Left lung (tissue), 4 donors: ENCODE measurements at regions not wholly inside any gene's neighbourhood (a gene's known extent, or its start where the extent isn't known, plus 50 kb on each side); places are given as distances from the start of the nearest gene placed in this dataset.
"Not testable (repeated sequence)": the region's sequence is repeated elsewhere in the genome, so short reads cannot be mapped to it uniquely, and the experiment has no call there.

Experiments
- ATAC-seq: fragments of 200-7000 bp; cut with Tn5 transposase; one replicate; pipeline ENCODE4 v1.9.1; 2020; ENCODE audit warnings: moderate library complexity
- DNase-seq, 4 donors: peaks; one replicate each; pipeline ENCODE4 v3.0.0-alpha.2; 2013 to 2020
- H3K27ac ChIP-seq, 2 donors: fragments of 200-600 bp; sonication (generic) in 1 of 2; one replicate each; pipeline versions ENCODE4 v1.5.0 to v1.8.0; 2020 to 2021
- H3K27me3 ChIP-seq, 2 donors: fragments of 200-600 bp; sonication (generic) in 1 of 2; one replicate each; pipeline versions ENCODE4 v1.5.0 to v1.8.0; 2020 to 2021
- H3K36me3 ChIP-seq, 2 donors: fragments of 200-600 bp; sonication (generic) in 1 of 2; one replicate each; pipeline versions ENCODE4 v1.5.0 to v1.8.0; 2020 to 2021
- H3K4me1 ChIP-seq, 2 donors: fragments of 200-600 bp; one replicate each; pipeline ENCODE4 v1.8.0; 2021
- H3K4me3 ChIP-seq, 2 donors: fragments of 200-600 bp; sonication (generic) in 1 of 2; one replicate each; pipeline versions ENCODE4 v1.5.0 to v1.8.0; 2020 to 2021; ENCODE audit warnings: mild to moderate bottlenecking in 1 of 2
- H3K9me3 ChIP-seq, 2 donors: fragments of 200-600 bp; sonication (generic) in 1 of 2; one replicate each; pipeline versions ENCODE4 v1.5.0 to v1.8.0; 2020 to 2021
- intact Hi-C, 2 donors: fragments of 100-400 bp; cut with DNase I; formaldehyde crosslinking; loops; one replicate each; pipeline versions ENCODE4 v1.11.2 to v1.14.2; 2022
- TF ChIP-seq, protein P1 (sequence below), 2 donors: fragments of 200-600 bp; sonication (generic) in 1 of 2; IDR thresholded peaks; one replicate each; pipeline versions ENCODE4 v1.5.0 to v1.8.0; 2021; ENCODE audit warnings: antibody characterized with exemption in 2 of 2
- donor health status: DM: no; HTN: yes; CAD: no.
- donor health status: DM: no; HTN: no; CAD: no.

DNA sequence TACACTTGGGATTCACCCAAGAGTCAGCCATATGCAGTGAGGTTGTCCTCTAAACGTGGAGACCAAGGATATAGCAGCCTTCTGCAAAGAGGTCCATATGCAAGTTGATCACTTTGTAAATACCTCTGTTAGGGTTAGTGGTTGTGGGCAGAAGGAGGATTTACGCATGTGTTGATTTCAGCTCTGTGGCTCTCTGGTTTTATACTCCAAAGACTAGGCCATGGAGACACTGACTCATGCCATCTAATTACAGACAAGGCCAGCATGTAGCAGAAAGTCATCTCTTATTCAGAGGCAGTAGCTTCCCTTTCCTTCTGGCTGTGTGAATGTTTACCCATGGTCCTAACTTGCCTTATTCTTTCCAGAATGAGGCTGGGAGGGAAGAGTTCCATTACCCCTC, 140.9 kb upstream of the GOLGA6L4 start:
- H3K4me3 ChIP-seq, H3K4me1 ChIP-seq, H3K36me3 ChIP-seq, intact Hi-C loops, H3K27ac ChIP-seq, DNase-seq, H3K27me3 ChIP-seq, H3K9me3 ChIP-seq, ATAC-seq: not testable (repeated sequence)

DNA sequence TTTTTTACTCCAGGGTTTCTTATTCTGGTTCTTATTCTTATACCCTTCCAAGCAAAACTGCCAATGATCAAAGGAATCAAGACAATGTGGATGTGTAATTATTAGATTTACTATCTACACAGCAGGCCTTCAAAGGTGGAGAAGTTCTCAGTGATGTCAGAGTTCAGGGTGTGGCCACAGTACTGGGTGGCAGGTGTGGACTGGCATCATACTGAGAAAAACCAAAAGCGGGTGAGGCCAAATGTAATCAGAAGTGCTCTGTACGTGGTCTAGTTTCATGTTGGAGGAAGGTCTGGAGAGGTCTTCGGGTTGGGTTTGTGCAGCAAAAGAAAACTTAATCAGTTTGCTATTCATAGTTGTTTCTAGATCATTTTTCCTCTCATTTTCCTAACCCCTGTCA, 138.5 kb upstream of the GOLGA6L4 start:
- H3K27ac ChIP-seq, DNase-seq, H3K4me3 ChIP-seq, intact Hi-C loops, H3K9me3 ChIP-seq, H3K4me1 ChIP-seq, H3K36me3 ChIP-seq, ATAC-seq, H3K27me3 ChIP-seq: not testable (repeated sequence)

DNA sequence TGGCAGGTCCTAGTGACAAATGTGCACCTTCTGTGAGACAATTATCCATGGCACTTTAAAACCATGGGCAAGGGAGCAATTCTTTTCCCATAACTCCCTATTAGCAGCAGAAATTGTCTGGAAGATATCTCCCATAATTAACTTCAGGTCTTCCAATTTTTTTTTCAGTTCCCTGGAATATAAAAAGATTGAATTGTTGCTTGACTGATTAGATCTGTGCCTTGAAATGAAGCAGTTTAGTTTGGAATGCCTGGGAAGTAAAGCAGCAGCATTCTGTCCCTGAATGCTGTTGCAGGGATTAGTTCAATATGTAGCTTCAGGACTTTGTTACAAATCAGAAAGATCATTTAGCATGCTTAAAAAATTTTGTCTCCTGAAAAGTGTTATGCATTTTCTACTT, 137.0 kb upstream of the GOLGA6L4 start:
- Histone ChIP-seq H3K27me3 (peaks cover 0 to 7% of the 10 kb centered on the region in 2 donors), H3K27ac (no peak overlapping the region), H3K9me3 (no peaks in the 10 kb centered on the region), H3K4me3 (no peak overlapping the region), H3K36me3 (no peaks in the 10 kb centered on the region), H3K4me1 (peaks cover 0 to 8% of the 10 kb centered on the region in 2 donors)
- no peak for DNase-seq
- intact Hi-C loops: no loop called here
- TF ChIP-seq, protein P1, sequence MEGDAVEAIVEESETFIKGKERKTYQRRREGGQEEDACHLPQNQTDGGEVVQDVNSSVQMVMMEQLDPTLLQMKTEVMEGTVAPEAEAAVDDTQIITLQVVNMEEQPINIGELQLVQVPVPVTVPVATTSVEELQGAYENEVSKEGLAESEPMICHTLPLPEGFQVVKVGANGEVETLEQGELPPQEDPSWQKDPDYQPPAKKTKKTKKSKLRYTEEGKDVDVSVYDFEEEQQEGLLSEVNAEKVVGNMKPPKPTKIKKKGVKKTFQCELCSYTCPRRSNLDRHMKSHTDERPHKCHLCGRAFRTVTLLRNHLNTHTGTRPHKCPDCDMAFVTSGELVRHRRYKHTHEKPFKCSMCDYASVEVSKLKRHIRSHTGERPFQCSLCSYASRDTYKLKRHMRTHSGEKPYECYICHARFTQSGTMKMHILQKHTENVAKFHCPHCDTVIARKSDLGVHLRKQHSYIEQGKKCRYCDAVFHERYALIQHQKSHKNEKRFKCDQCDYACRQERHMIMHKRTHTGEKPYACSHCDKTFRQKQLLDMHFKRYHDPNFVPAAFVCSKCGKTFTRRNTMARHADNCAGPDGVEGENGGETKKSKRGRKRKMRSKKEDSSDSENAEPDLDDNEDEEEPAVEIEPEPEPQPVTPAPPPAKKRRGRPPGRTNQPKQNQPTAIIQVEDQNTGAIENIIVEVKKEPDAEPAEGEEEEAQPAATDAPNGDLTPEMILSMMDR (IDR thresholded peaks at IDR 0.05): no peak
- ATAC-seq: no peak

DNA sequence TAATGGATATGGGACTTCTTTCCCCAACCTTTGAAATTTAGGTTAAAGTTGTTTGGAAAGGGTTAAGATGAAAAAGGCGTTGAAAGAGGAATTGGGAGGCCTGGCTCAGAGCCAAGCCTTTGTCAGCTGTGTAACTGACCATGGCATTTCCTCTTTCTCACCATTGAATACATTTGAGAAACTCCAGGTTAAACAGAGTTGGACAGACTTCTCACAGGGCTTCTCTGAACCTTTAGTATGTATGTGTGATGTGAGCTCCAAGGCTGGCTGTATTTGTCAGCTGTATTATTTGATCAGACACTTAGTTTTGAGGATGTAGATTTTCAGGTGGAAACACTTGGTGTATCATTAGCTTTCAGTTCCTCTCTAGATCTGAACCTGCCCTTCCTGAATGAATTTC, 136.4 kb upstream of the GOLGA6L4 start:
- DNase-seq: peak in 2 of 4 donors; percentile 16 to 40
- intact Hi-C loops: no loop called here
- Histone ChIP-seq H3K4me3 (no peak overlapping the region), H3K27me3 (peaks cover 0 to 7% of the 10 kb centered on the region in 2 donors), H3K4me1 (peaks cover 0 to 8% of the 10 kb centered on the region in 2 donors), H3K9me3 (no peaks in the 10 kb centered on the region), H3K36me3 (no peaks in the 10 kb centered on the region), H3K27ac (no peak overlapping the region)
- ATAC-seq: no peak
- TF ChIP-seq, protein P1 (IDR thresholded peaks at IDR 0.05): no peak

DNA sequence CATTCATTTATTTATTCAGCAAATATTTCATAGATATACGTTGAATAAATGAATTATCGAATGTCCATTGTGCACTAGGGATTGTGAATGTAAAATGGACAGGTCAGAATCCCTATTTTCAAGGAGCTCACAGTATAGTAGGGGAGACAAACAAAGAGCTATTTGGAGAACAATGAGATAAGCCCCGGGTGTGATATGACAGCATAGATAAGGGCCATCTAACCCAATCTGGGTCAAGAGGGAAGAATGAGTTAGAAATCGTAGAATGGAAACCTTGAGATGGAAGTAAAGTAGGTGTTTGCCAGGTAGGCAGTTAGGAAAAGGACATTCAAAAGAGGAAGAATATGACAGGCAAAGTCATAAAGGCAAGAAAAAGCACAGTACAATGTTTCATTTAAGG, 132.2 kb upstream of the GOLGA6L4 start:
- Histone ChIP-seq H3K9me3 (no peaks in the 10 kb centered on the region), H3K4me1 (peaks cover 0 to 8% of the 10 kb centered on the region in 2 donors), H3K27me3 (no peaks in the 10 kb centered on the region), H3K4me3 (no peak overlapping the region), H3K36me3 (no peaks in the 10 kb centered on the region), H3K27ac (no peak overlapping the region)
- ATAC-seq: no peak
- TF ChIP-seq, protein P1 (IDR thresholded peaks at IDR 0.05): no peak
- no peak for DNase-seq
- intact Hi-C loops: no loop called here

DNA sequence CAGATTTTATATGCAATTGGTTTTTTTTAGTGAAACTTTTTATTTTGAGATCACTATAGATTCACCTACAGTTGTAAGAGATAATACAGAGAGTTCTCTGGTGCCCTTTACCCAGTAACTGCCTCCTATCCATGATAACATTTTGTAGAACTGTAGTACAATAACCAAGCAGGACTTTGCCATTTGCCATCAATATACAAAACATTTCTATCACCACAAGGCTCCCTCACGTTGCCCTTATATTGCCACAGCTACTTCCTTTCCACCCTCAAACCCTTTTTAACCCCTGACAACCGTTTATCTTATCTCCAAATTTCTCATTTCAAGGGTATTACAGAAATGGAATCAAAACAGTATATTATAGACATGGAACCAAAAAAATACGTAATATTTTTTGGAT, 130.7 kb upstream of the GOLGA6L4 start:
- no peaks in the 10 kb centered on the region for H3K9me3 ChIP-seq
- H3K27me3 ChIP-seq: no peaks in the 10 kb centered on the region
- H3K4me1 ChIP-seq: no peaks in the 10 kb centered on the region
- ATAC-seq: no peak
- H3K4me3 ChIP-seq: no peak overlapping the region
- H3K36me3 ChIP-seq: no peaks in the 10 kb centered on the region
- no peak for DNase-seq
- intact Hi-C loops: no loop called here
- TF ChIP-seq, protein P1 (IDR thresholded peaks at IDR 0.05): no peak
- H3K27ac ChIP-seq: no peak overlapping the region
